H1 (cell line): ENCODE measurements at regions not wholly inside any gene's neighbourhood (a gene's known extent, or its start where the extent isn't known, plus 50 kb on each side); places are given as distances from the start of the nearest gene placed in this dataset.

Experiments
- CTCF ChIA-PET: fragments of 300-600 bp; sonication (Branson Sonifier 250); formaldehyde crosslinking; loops from one replicate; lab custom pipeline; 2021; ENCODE audit not compliant: partially characterized antibody; lab: Charles Lee
- POLR2A ChIA-PET: fragments of 300-600 bp; sonication (Branson Sonifier 250); formaldehyde crosslinking; loops from one replicate; lab custom pipeline; 2021; ENCODE audit warnings: inconsistent platforms; ENCODE audit not compliant: partially characterized antibody; lab: Charles Lee
- DNase-seq, 2 experiments: peaks; one replicate each; pipeline versions ENCODE4 v3.0.0 to v3.0.0-alpha.2; 2010 to 2022; ENCODE audit warnings: low spot score in 2 of 2, low read depth in 1 of 2, mixed read lengths in 1 of 2
- FAIRE-seq: peaks from 2 replicates; lab custom pipeline; 2011; peaks lifted over from hg19 to GRCh38; lab: Jason Lieb, UNC
- H2AFZ ChIP-seq: 2 replicates; pipeline ENCODE4 v1.8.1; 2012; ENCODE audit warnings: low read length, inconsistent platforms
- H2AK5ac ChIP-seq: 2 replicates; pipeline ENCODE4 v1.6.1; 2013; ENCODE audit warnings: low read depth, low read length
- H2BK120ac ChIP-seq: replicated peaks from 2 replicates; pipeline ENCODE3; 2013; ENCODE audit warnings: low read depth, low read length, inconsistent platforms
- H2BK12ac ChIP-seq: 2 replicates; pipeline ENCODE4 v1.6.1; 2013; ENCODE audit warnings: low read depth, low read length
- H2BK15ac ChIP-seq: 2 replicates; pipeline ENCODE4 v1.6.1; 2013; ENCODE audit warnings: low read length
- H2BK20ac ChIP-seq: 2 replicates; pipeline ENCODE4 v1.6.1; 2013; ENCODE audit warnings: low read length
- H2BK5ac ChIP-seq: 2 replicates; pipeline ENCODE4 v1.6.1; 2013; ENCODE audit warnings: low read depth, low read length
- H3K14ac ChIP-seq: 2 replicates; pipeline ENCODE4 v1.6.1; 2013; ENCODE audit warnings: inconsistent platforms; ENCODE audit not compliant: insufficient read length
- H3K18ac ChIP-seq: 2 replicates; pipeline ENCODE4 v1.6.1; 2013; ENCODE audit warnings: low read length; ENCODE audit errors: extremely low read depth
- H3K23ac ChIP-seq: 2 replicates; pipeline ENCODE4 v1.6.1; 2013; ENCODE audit warnings: inconsistent platforms; ENCODE audit not compliant: insufficient read length
- H3K23me2 ChIP-seq: 2 replicates; pipeline ENCODE4 v1.6.1; 2013; ENCODE audit warnings: low read depth, low read length
- H3K27ac ChIP-seq: 2 replicates; pipeline ENCODE4 v1.6.1; 2011; ENCODE audit warnings: low read depth, low read length, inconsistent platforms
- H3K27me3 ChIP-seq, 4 experiments: replicated peaks in 1 of 4; 1 replicate in 1 of 4; 2 replicates in 3 of 4; pipeline versions ENCODE4 v1.6.1 to v1.8.1; 2011 to 2013; ENCODE audit warnings: low read length in 3 of 4, mild to moderate bottlenecking in 3 of 4, inconsistent platforms in 2 of 4, mixed read lengths in 2 of 4, moderate library complexity in 1 of 4; ENCODE audit not compliant: control insufficient read depth in 3 of 4, insufficient read depth in 3 of 4; ENCODE audit errors: extremely low read depth in 1 of 4
- H3K36me3 ChIP-seq, 4 experiments: 2 replicates each; pipeline versions ENCODE4 v1.6.1 to v1.8.1; 2011 to 2013; ENCODE audit warnings: mild to moderate bottlenecking in 4 of 4, low read length in 3 of 4, moderate library complexity in 2 of 4, control low read depth in 1 of 4, inconsistent platforms in 1 of 4; ENCODE audit not compliant: insufficient read depth in 4 of 4, control insufficient read depth in 2 of 4
- H3K4ac ChIP-seq: replicated peaks from 2 replicates; pipeline ENCODE3; 2013; ENCODE audit warnings: low read length, low read depth, mixed read lengths, inconsistent platforms; ENCODE audit not compliant: insufficient read length
- H3K4me1 ChIP-seq, 4 experiments: replicated peaks in 1 of 4; 1 replicate in 1 of 4; 2 replicates in 3 of 4; pipeline versions ENCODE4 v1.6.1 to v1.8.1; 2011 to 2013; ENCODE audit warnings: low read length in 3 of 4, inconsistent platforms in 2 of 4, mixed read lengths in 1 of 4; ENCODE audit not compliant: insufficient read depth in 4 of 4, control insufficient read depth in 3 of 4
- H3K4me2 ChIP-seq, 2 experiments: 2 replicates each; pipeline versions ENCODE4 v1.6.1 to v1.8.1; 2011 to 2013; ENCODE audit warnings: low read depth in 2 of 2, low read length in 2 of 2, control low read depth in 1 of 2, inconsistent platforms in 1 of 2, mild to moderate bottlenecking in 1 of 2; ENCODE audit not compliant: insufficient read depth in 1 of 2
- H3K4me3 ChIP-seq, 4 experiments: fragments of 200-600, 300-600 bp in 1 of 4; sonication (generic), shearing (Covaris generic), sonication (Bioruptor Twin) in 1 of 4; 2 replicates each; pipeline versions ENCODE4 v1.5.1 to v1.8.1; 2011 to 2016; ENCODE audit warnings: low read length in 4 of 4, low read depth in 3 of 4, control low read depth in 2 of 4, inconsistent platforms in 2 of 4, mild to moderate bottlenecking in 2 of 4, mixed read lengths in 1 of 4, moderate library complexity in 1 of 4; ENCODE audit not compliant: insufficient read depth in 2 of 4; ENCODE audit errors: extremely low read depth in 1 of 4
- H3K56ac ChIP-seq: replicated peaks from 2 replicates; pipeline ENCODE3; 2013; ENCODE audit warnings: low read depth, mild to moderate bottlenecking, mixed read lengths, low read length, inconsistent platforms; ENCODE audit not compliant: insufficient read length
- H3K79me1 ChIP-seq: 2 replicates; pipeline ENCODE4 v1.6.1; 2013; ENCODE audit warnings: low read depth, low read length, control low read depth
- H3K79me2 ChIP-seq, 2 experiments: 2 replicates each; pipeline versions ENCODE4 v1.6.1 to v1.8.1; 2012 to 2013; ENCODE audit warnings: low read length in 2 of 2, mild to moderate bottlenecking in 2 of 2, inconsistent platforms in 1 of 2; ENCODE audit not compliant: insufficient read depth in 2 of 2, control insufficient read depth in 1 of 2
- H3K9ac ChIP-seq, 4 experiments: replicated peaks in 1 of 4; 1 replicate in 1 of 4; 2 replicates in 3 of 4; pipeline versions ENCODE4 v1.6.1 to v1.8.1; 2011 to 2013; ENCODE audit warnings: low read depth in 3 of 4, low read length in 3 of 4, control low read depth in 2 of 4, mild to moderate bottlenecking in 2 of 4, moderate library complexity in 2 of 4, inconsistent platforms in 1 of 4; ENCODE audit errors: extremely low read depth in 1 of 4
- H3K9me3 ChIP-seq, 2 experiments: 2 replicates each; pipeline versions ENCODE4 v1.6.1 to v1.8.1; 2012 to 2013; ENCODE audit warnings: mild to moderate bottlenecking in 2 of 2, moderate library complexity in 2 of 2, control low read depth in 1 of 2, inconsistent platforms in 1 of 2, low read depth in 1 of 2, low read length in 1 of 2, mixed read lengths in 1 of 2; ENCODE audit not compliant: insufficient read depth in 2 of 2
- H4K20me1 ChIP-seq, 2 experiments: replicated peaks in 1 of 2; 2 replicates each; pipeline versions ENCODE3 to v1.8.1; 2011 to 2013; ENCODE audit warnings: inconsistent platforms in 2 of 2, low read length in 2 of 2, mild to moderate bottlenecking in 1 of 2; ENCODE audit not compliant: insufficient read depth in 2 of 2, control insufficient read depth in 1 of 2
- H4K5ac ChIP-seq: 2 replicates; pipeline ENCODE4 v1.6.1; 2013; ENCODE audit warnings: low read length, low read depth, mixed read lengths, inconsistent platforms; ENCODE audit not compliant: insufficient read length
- H4K8ac ChIP-seq: 2 replicates; pipeline ENCODE4 v1.8.0; 2013; ENCODE audit warnings: mild to moderate bottlenecking, moderate library complexity, low read length, inconsistent platforms; ENCODE audit not compliant: insufficient read depth; ENCODE audit errors: extremely low read depth
- H4K91ac ChIP-seq: replicated peaks from 2 replicates; pipeline ENCODE3; 2013; ENCODE audit warnings: low read length, mixed read lengths, inconsistent platforms; ENCODE audit not compliant: insufficient read length
- BACH1 ChIP-seq: IDR thresholded peaks from 2 replicates; pipeline ENCODE4 v1.6.1; 2012; ENCODE audit warnings: low read length, improper control_type of control experiment
- EP300 ChIP-seq, 2 experiments: IDR thresholded peaks; 1 replicate in 1 of 2; 2 replicates in 1 of 2; pipeline ENCODE4 v1.6.1; 2011 to 2012; ENCODE audit warnings: low read depth in 2 of 2, low read length in 2 of 2, mild to moderate bottlenecking in 2 of 2, borderline replicate concordance in 1 of 2, inconsistent platforms in 1 of 2, moderate library complexity in 1 of 2
- KDM4A ChIP-seq: IDR thresholded peaks from one replicate; pipeline ENCODE4 v1.7.1; 2012; ENCODE audit warnings: low read depth, mild to moderate bottlenecking, moderate library complexity, low read length, inconsistent platforms; ENCODE audit not compliant: severe bottlenecking
- WGBS, 2 experiments: shearing (Covaris generic) in 1 of 2; methylation state at CpG; one replicate each; pipeline versions ENCODE4 v1.1.6 to v1.1.7; 2013 to 2015; ENCODE audit warnings: low lambda C conversion rate in 2 of 2, mixed read lengths in 2 of 2, inconsistent platforms in 1 of 2, low coverage in 1 of 2, missing lambda C conversion rate in 1 of 2; ENCODE audit not compliant: insufficient replicate concordance in 2 of 2, insufficient coverage in 1 of 2, insufficient read length in 1 of 2; ENCODE audit errors: extremely low coverage in 1 of 2, missing lambda C conversion rate in 1 of 2; 5-methylcytosine and 5-hydroxymethylcytosine counted together

DNA sequence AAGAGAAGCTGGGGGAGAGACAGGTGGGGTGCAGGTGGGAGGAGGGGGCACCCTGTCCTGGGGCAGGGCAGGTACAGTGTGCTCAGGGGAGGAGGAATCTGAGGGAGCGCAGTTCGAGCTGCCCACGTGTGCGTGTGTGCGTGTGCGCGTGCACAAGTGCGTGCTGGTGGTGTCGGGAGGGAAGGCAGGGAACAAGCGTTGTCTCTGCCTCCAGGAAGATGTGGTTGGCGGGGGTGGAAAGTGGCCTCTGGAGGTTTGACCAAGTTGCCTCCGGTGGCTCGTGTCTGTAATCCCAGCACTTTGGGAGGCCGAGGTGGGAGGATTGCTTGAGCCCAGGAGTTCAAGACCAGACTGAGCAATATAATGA lies 49.9 kb upstream of the THY1 start:
- CTCF ChIA-PET = interaction anchor here (1.3 to 13.3 kb wide), 3 partner anchors 90 to 149 kb away, joined by 3 to 336 read pairs (median 4); partner anchors contain the start of gene USP2
- TF ChIP-seq BACH1 (no peak), EP300 (IDR thresholded peaks at IDR 0.05; ENCODE audit: borderline replicate concordance in 1 of 2, low read depth in 2 of 2, low read length in 2 of 2) (no peak), KDM4A (no peak)

More for the DNA sequence above, 49.9 kb upstream of the THY1 start:
- Histone ChIP-seq H2BK20ac (no peak overlapping the region), H3K56ac (no peak overlapping the region), H3K23me2 (peaks cover 5% of the 10 kb centered on the region; the same call in 1 of the 2 replicates), H3K79me1 (no peaks in the 10 kb centered on the region), H3K14ac (no peak overlapping the region), H3K27ac (no peak overlapping the region), H2AK5ac (no peak overlapping the region), H3K4me1 (peaks cover 0 to 13% (median under 1%) of the 10 kb centered on the region in 4 experiments; a peak in 5 of 7 replicates), H4K91ac (peak overlapping the region; percentile 6), H3K9ac (no peak overlapping the region), H2BK5ac (peak overlapping the region; percentile 52; the same call in 1 of the 2 replicates), H4K5ac (no peak overlapping the region), H3K4me2 (no peak overlapping the region), H2BK15ac (no peak overlapping the region; the same call in 1 of the 2 replicates), H3K36me3 (no peaks in the 10 kb centered on the region), H2BK12ac (peak overlapping the region; percentile 90; the same call in 1 of the 2 replicates), H2BK120ac (no peak overlapping the region), H3K9me3 (no peaks in the 10 kb centered on the region), H4K8ac (no peak overlapping the region), H3K18ac (no peak overlapping the region), H3K4me3 (no peak overlapping the region), H3K79me2 (no peaks in the 10 kb centered on the region), H4K20me1 (peaks cover 0 to 3% of the 10 kb centered on the region in 2 experiments), H3K4ac (no peak overlapping the region), H2AFZ (no peak overlapping the region), H3K23ac (no peak overlapping the region), H3K27me3 (no peaks in the 10 kb centered on the region; a peak in 2 of 7 replicates)
- WGBS, 2 experiments = 92% methylated on average over 12 of the region's 14 CpGs; no CpG with 5 or more reads in 1 of the 2 experiments
- POLR2A ChIA-PET = interaction anchor here (1.3 kb wide), 1 partner anchor 56 kb away, joined by 3 read pairs; no protein-coding TSS in a partner anchor
- FAIRE-seq (no peak), DNase-seq (peak in 1 of 2 experiments; percentile 37)
